GM21360 (cell line): ENCODE measurements at regions not wholly inside any gene's neighbourhood (a gene's known extent, or its start where the extent isn't known, plus 50 kb on each side); places are given as distances from the start of the nearest gene placed in this dataset.

Source experiments
- ATAC-seq: cut with Tn5 transposase; IDR thresholded peaks from one replicate; pipeline ENCODE4 v1.9.1; 2021; ENCODE audit warnings: mild to moderate bottlenecking, moderate library complexity; ENCODE audit not compliant: unreplicated experiment

DNA sequence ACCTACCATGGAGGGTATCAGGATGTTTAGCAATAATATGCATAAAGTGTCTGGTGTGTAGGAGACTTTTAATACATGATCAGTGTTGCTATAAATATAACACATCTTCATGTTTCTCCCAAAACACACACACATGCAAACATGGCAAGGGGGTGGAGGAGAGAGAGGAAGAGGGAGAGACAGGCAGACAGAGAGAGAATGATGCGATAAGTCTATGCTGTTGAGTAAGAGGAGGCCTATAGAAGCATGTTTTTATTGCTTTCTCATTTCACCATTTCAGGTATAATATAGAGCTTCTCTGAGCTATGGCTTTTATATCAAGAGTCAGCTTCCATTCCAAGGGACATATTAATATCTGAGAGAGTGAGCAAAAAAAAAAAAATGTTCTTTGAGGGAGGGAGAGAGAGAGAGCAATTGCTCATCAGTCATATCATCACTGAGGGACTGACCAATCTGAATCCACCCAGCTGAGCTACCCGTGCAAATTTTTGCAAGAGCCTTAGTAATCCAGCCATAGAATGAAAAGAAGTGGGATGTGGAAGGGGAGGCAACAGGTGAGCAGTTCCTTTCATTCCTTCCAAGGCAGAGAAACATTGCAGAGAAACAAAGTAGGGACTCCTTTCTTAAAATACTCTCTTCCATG lies 54.8 kb upstream of the RASSF8 start:
- no peak for ATAC-seq

DNA sequence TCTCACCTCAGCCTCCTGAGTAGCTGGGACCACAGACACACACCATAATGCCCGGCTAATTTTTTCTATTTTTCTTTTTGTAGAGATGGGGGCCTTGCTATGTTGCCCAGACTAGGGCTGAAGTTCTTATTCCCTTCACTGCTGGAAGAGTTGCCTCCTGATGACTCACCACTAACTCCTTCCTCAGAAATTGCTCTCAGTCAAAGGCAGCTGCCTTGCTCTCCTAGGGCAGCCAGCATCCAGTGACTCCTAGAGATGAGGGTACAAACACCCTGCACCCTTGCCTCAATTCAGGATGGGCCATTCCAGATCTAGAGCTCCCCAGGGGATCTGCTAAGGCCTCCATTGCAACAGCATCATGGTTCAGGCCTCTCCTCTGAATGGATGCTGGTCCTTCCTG lies 54.0 kb upstream of the RASSF8 start:
- no peak for ATAC-seq

DNA sequence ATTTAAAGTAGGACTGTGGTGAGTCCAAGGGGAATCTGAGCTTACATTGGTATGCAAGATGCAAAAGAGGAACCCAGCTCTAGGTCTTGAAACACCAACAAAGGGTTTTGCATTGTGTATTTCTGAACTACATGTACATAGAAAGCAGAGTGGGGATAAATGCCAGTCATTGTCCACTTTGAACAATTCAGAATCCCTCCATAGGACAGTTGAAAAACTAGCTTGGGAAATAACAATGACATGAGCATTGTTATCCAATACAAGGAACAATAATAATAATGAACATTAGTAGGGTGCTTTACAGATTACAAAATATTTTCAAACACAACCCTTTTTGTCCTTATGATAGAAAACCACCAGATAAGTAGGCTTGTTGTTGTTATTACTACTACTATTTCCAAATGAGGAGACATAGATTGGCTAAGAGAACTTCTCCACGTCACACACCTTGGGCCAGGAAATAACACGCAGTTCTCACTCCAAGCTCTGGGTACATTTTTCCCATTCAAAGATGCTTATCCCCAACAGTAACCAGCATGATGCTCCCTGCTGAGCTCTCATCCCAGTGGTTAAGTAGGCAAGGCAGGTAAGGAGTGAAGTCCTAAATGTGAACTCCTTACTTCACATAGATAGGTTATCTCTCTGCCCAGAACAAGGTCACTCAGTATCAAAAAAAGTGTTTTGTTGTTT lies 51.7 kb upstream of the RASSF8 start:
- no peak for ATAC-seq
